Fibroblast of skin of right quadriceps (primary cell): ENCODE measurements at regions not wholly inside any gene's neighbourhood (a gene's known extent, or its start where the extent isn't known, plus 50 kb on each side); places are given as distances from the start of the nearest gene placed in this dataset.

Experiments used
- DNase-seq: peaks from one replicate; pipeline ENCODE4 v3.0.0-alpha.2; 2013

- DNase-seq = peak; percentile 87
Measured at GRCh38 chr12:93163260-93164036, 214.3 kb upstream of the NUDT4 start.

DNA sequence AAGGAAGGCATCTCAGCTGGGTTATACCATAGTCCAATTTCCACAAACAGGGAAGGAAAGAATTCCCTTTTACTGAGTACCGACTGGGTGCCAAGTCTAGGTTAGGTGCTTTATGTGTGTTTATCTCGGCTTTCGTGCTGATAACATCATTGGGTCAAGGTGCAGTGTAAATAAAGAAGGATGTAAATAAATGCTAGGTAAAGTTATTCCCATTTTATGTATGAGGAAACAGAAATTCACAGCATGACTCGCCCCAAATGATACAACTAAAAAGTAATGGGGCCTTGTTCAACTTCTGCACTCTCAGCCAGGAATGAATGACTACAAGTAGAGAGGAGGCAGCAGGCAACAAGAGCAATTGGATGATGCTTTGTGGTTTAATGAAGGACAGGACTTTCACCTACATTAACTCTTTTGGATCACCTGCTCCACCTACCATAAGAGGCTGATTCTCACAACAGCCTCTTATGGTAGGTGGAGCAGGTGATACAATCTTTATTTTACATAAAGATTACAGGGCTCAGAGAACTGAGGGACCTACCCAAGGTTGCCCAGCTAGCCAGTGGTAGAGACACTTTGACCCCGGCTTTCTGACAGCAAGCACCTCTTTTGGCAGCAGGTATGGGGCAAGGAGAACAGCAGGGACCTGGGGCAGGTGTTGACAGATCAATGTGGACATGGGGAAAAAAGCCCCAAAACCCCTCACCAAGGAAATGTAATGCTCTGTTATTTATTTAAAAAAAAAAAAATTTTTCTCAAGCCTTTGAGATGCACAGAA is 213.4 kb upstream of the NUDT4 start:
- DNase-seq = peak; percentile 24

DNA sequence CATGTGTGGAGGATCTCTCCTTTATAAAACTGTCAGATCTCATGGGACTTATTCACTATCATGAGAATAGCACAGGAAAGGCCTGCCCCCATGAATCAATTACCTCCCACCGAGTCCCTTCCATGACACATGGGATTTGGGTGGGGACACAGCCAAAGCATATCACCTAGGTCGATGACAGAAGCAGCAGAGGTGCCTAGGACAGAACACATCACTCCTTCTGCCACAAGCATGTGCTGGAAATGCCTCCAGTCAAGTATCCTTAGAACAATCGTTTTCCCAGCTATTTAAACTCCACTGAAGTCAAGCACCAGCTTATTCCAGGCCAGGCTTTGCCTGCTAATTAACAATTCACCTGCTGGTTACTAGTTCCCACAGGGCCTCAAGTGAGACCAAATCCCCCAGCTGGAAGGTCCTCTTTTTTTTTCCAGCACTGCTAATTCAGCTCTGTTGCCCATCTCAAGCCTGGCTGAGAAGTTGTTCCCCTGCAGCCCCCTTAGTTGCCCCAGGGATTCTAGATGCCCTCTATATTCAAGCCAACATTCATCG is 212.3 kb upstream of the NUDT4 start:
- no peak for DNase-seq

DNA sequence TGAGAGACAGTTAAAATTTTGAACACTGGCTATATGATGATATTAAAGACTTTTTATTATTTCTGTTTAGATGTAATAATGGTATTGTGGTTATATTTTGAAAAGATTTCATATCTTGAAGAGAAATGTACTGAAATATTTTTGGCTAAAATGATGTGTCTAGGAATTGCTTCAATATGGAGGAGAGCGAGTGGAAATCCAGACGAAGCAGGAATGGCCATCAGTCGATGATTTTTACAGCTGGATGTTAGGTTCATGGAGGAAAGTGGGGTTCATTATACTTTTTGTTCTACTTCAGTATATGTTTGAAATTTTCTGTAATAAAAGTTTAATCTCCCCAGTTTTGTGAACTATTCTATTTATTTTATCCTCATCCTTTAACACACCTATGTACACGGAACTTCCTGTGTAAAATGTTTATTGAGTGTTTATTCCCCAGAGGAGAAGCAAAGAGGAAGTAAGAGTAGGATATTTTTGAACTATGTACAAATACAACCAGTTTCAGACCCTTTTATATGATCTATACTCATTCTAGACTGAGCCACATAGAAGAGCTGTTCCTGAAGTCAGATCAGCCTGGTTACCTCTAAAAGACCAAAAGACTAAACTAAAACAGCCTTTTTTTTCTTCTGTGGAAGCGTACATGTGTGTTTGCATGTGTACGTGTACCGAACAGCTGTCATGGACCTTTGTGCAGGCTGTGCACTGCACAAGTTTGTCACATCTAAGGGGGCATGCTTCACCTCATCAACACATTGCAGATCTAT is 211.0 kb upstream of the NUDT4 start:
- DNase-seq = no peak

- no peak for DNase-seq
Measured at GRCh38 chr12:93167331-93167730, 210.4 kb upstream of the NUDT4 start.

GRCh38 chr12:93167841-93168492 is 209.8 kb upstream of the NUDT4 start:
- DNase-seq = no peak

DNA sequence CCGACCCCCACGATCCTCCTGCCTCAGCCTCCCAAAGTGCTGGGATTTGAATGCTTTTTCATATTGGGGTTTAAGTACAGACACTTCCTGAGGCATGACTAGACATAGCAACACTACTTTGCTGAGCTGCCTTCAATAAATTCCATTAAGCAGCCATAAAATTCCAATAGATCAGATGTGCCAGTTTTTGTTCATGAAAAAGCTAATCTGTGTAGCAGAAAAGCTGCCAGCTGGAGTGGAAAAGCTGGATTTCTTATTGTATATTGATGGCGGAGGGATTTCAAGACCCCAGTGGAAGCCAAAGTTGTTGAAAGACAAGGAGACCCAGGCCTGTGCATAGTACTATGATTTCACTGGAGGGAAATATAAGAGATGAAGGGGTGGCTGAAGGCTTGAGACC is 209.0 kb upstream of the NUDT4 start:
- no peak for DNase-seq

- DNase-seq = no peak
Measured at GRCh38 chr12:93169536-93169935, 208.2 kb upstream of the NUDT4 start.

DNA sequence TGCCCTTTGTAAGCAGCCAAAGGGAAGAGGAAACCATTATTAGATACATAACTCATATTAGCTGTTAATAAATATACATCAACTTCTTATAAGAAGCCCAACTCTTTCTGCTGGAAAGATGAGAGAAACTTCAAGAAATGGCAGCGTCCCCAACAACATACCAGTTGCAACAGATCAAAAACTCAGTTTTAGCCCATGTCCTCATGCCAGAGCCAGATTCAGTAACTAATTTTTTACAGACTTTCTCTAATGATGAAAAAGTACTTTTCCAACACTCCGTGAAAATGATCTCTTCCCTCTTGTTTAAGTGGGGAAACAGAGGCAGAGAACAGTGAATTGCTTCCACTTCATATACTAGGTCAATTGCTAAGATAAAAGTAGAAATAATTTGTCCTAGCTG is 206.8 kb upstream of the NUDT4 start:
- no peak for DNase-seq

DNA sequence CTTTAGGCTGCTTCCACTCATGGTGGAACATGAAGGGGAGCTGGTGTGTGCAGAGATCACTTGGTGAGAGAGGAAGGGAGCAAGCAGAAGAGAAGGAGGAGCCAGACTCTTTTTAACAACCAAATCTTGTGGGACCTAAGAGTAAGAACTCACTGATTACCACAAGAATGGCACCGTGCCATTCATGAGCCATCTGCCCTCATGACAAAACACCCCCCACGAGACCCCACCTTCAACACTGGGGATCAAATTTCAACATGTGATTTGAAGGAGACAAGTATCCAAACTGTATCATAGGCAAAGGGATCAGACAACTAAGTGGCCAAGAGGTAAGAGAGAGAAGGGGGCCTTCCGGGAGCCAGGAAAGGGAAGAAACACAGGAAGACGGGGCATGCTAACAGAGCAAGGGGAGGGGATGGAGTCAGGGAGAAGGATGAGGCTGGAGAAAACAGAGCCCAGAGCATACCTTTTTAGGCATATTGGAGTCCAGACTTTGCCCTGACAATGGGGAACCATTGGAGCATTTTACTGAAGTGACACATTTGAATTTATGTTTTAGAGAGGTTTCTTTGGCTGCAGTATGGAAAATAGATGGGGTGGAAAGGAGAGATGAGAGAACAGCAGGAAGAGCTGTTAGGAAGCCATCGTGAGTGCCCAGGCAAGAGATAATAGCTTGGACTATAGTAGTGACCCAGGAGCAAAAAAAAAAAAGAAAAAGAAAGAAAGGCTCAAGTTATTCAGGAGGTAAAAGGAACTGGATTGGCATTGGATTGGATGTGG is 204.4 kb upstream of the NUDT4 start:
- DNase-seq = peak; percentile 84

DNA sequence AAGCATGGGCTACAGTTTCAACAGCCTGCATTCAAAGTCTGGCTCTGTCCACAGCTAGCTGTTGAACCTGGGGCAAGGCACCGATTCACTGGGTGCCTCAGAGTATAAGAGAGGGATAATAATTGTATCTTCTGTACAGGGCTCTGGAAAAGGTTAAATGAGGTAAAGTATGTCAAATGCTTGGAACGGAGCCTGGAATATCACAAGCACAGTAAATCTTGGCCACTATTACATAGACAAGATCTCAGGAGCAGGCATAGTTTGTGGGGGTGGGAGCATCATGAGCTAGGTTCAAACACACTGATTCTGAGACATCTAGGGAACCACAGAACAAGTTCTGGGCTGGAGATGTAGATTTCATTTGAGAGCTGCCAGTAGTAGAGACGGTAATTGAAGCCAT is 203.7 kb upstream of the NUDT4 start:
- peak; percentile 95 for DNase-seq

- DNase-seq = peak; percentile 9
Measured at GRCh38 chr12:93174473-93174872, 203.3 kb upstream of the NUDT4 start.

DNA sequence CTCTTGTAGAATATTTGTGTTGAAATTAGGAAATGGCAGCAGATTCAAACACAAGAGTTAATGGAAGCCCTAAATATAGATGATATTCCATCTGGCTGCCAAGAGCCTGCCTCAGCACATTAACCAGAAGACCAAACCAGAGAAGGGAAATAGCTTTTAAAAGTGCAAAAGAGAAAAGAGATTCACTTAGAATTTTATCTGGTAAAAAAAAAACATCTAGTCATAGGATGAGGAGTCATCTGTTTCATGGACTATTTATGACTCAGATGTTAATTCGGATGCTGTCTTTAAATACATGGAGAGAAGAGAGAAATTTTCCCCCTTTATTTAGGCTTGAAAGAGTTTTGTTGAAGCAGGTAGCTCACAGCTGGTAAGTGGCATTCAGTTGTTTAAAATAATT is 201.6 kb upstream of the NUDT4 start:
- DNase-seq = peak; percentile 75

- no peak for DNase-seq
Measured at GRCh38 chr12:93176610-93177126, 201.1 kb upstream of the NUDT4 start.

DNA sequence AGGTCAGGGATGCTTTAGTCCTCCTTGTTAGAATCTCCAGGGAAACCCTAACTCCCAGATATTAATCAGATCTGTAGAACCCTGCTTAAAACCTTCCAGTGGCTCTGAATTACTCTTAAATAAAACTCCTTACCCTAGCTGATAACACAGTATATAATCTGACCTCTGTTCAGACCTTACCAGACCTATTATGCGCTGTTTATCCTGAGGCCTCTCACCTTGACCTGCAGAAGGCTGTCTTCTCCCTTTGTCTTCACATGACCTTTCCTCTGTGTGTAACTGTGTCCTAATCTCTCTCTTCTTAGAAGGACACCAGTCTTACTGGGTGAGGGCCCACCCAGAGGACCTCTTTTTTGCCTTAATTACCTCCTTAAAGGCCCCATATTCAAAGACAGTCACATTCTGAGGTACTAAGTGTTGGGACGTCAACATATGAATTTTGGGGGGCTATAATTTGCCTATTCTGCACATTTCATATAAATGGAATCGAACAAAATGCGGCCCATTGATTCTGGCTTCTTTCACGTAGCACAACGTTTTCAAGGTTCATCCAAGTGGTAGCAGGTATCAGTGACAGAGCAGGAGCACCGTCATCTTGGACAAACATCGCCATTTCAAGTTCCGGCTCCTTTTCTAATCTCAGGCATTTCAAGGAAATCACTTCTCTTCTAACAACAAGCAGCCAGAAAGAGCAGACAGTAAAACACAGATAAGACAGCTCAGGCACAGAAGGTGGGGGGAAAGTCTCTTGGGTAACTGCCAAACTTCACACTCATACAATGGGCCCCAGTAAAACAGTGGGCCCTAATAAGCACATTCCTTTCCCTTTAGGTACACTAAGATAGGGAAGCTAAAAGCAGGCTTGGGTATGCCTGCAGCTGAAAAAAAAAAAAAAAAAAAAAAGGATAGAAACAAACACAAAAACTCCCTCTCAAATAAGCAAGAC is 200.2 kb upstream of the NUDT4 start:
- DNase-seq = peak; percentile 58

- no peak for DNase-seq
Measured at GRCh38 chr12:93178154-93178878, 199.4 kb upstream of the NUDT4 start.

DNA sequence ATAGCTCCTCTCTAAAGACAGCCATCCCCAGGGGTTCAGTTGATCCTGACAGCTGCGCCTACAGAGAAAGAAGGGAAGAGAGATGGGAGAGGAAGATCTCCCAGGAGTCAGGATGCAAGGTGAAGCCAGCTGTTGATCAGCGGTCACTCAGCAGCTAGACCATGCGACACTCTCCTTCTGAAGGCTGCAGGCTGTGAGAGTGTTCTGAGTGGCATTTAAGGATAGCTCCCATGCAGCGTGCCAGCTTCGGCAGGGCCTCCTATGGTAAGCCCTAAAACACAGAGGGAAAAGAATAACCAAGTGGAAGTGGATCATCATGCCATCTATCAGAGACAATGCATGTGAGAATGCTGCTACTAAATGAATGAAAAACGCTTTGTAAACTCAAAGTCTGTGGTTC is 197.9 kb upstream of the NUDT4 start:
- DNase-seq = no peak

DNA sequence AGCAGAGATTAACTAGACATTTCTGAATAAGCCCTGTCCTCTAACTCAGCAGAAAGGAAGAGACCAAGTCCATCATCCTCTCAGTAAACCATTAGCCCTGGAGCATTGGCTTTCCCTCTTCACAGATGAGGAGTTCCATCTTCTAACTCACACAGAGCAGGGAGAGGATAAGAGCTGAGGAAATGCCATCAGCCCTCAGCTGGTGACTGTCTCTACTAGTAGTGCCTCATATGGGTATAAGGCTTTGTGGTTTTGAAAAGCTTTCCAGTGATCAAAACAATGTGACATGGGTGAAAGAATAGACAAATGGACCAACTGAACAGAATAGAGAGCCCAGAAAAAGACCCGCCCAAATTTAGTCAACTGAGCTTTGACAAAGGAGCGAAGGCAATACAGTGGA is 197.2 kb upstream of the NUDT4 start:
- peak; percentile 9 for DNase-seq

DNA sequence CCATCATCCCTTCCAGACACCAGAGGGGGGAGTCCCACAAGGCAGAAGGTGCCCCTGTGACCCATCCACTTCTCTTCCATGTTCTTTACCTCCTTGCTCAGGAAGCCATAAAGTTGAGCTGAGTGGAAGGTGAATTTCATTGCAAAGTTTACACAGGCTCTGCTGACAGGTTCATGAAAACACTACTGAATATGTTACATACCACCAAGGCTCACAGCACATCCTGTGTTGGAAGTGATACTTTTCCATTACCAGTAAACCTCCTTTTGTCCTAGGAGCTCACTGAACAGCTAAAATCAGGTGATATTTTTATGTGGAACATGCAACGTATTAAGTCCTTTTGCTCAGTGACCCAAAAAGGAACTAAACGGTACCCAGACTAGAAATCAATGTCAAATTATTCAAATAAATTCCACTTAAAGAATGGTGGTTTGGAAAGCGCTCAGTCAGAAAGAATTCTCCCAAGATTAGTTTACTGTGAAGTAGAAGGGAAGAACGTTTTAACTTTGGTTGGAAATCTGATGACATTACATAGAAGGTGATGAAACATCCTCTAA is 196.2 kb upstream of the NUDT4 start:
- peak; percentile 22 for DNase-seq
